Heart right ventricle (tissue), 16 donors: ENCODE measurements at regions not wholly inside any gene's neighbourhood (a gene's known extent, or its start where the extent isn't known, plus 50 kb on each side); places are given as distances from the start of the nearest gene placed in this dataset.
A peak's percentile ranks its signal among the peaks of the same experiment; 100 is the strongest.

Experiments used
- ATAC-seq, 8 donors: fragments of 200-7000 bp; cut with Tn5 transposase; one replicate each; pipeline ENCODE4 v1.9.1; 2020; ENCODE audit warnings: mild to moderate bottlenecking in 8 of 8, moderate library complexity in 8 of 8, moderate number of reproducible peaks in 1 of 8
- DNase-seq, 2 donors: peaks; one replicate each; pipeline ENCODE4 v3.0.0-alpha.2; 2020
- H3K27ac ChIP-seq, 10 donors: fragments of 200-600 bp; sonication (generic) in 2 of 10; one replicate each; pipeline versions ENCODE4 v1.5.0 to v1.8.0; 2020 to 2022; ENCODE audit warnings: mild to moderate bottlenecking in 3 of 10
- H3K27me3 ChIP-seq, 7 donors: fragments of 200-600 bp; one replicate each; pipeline ENCODE4 v1.8.0; 2021 to 2022; ENCODE audit warnings: mild to moderate bottlenecking in 2 of 7
- H3K36me3 ChIP-seq, 9 donors: fragments of 200-600 bp; sonication (generic) in 1 of 9; one replicate each; pipeline versions ENCODE4 v1.5.0 to v1.8.0; 2020 to 2022; ENCODE audit warnings: mild to moderate bottlenecking in 2 of 9
- H3K4me1 ChIP-seq, 9 donors: fragments of 200-600 bp; sonication (generic) in 1 of 9; one replicate each; pipeline versions ENCODE4 v1.5.0 to v1.8.0; 2020 to 2022; ENCODE audit warnings: mild to moderate bottlenecking in 4 of 9
- H3K4me3 ChIP-seq, 10 donors: fragments of 200-600 bp; sonication (generic) in 2 of 10; one replicate each; pipeline versions ENCODE4 v1.5.0 to v1.8.0; 2020 to 2022; ENCODE audit warnings: mild to moderate bottlenecking in 7 of 10, moderate library complexity in 2 of 10
- H3K9me3 ChIP-seq, 11 donors: fragments of 200-600 bp in 10 of 11; sonication (generic) in 2 of 11; one replicate each; pipeline versions ENCODE4 v1.5.0 to v1.8.0; 2013 to 2022; ENCODE audit warnings: mild to moderate bottlenecking in 2 of 11, control low read depth in 1 of 11, moderate library complexity in 1 of 11
- CTCF ChIP-seq, 9 donors: fragments of 200-600 bp; sonication (generic) in 2 of 9; IDR thresholded peaks; one replicate each; pipeline versions ENCODE4 v1.5.0 to v1.8.0; 2021 to 2022; ENCODE audit warnings: antibody characterized with exemption in 9 of 9, mild to moderate bottlenecking in 5 of 9, moderate library complexity in 1 of 9
- WGBS, 2 donors: extraction: QIAGEN DNeasy Blood & Tissue Kit; methylation state at CpG; one replicate each; pipeline ENCODE4 v1.1.7; 2013; ENCODE audit warnings: inconsistent platforms in 1 of 2; 5-methylcytosine and 5-hydroxymethylcytosine counted together
- intact Hi-C, 10 donors: fragments of 100-400 bp; cut with DNase I; formaldehyde crosslinking; loops; one replicate each; pipeline versions ENCODE4 v1.11.1 to v1.14.2; 2022
- donor health status: Arrhythmogenic right ventricular cardiomyopathy.
- donor health status: ischemic (EF 13 %, LVEDD 7.1; RV severe dilation, severe dysfunction).
- donor health status: healthy with polysubstance abuse.
- donor health status: DM: no; HTN: yes; CAD: no.
- donor health status: DM: no; HTN: no; CAD: no.
- donor health status: ischemic (EF 25% LVEDD 6.9; RV normal size, moderate dysfunction).
- donor health status: ischemic (EF 25% LVEDD 5.7; RV mildly dilated, moderate dysfunction).
- donor health status: healthy.
- donor health status: DM: yes; HTN: yes; CAD: no.
- donor health status: Ischemic cardiomyopathy.
- donor health status: ischemic (EF 35%, LVEDD 5.7; RV mildly dilated, moderate dysfunction).
- donor health status: nonischemic (EF 11% LVEDD 7.7; RV severe dilation, severe dysfunction).
- donor health status: DM: yes; HTN: yes; CAD: no.
- donor health status: PGD.
- donor health status: ischemic (EF 29% LVEDD 5.4; RV normal size, mild dysfunction).
- donor health status: nonischemic (EF 23%, LVEDD 6.1; RV moderate dilation, normal function).

GRCh38 chr4:123259676-123260646 is 136.6 kb upstream of the SPRY1 start:
- Histone ChIP-seq H3K4me3 (no peak overlapping the region), H3K4me1 (peaks cover 0 to 34% (median 21%) of the 10 kb centered on the region in 9 donors), H3K27me3 (no peaks in the 10 kb centered on the region), H3K9me3 (no peaks in the 10 kb centered on the region), H3K36me3 (peaks cover 0 to 6% (median 0%) of the 10 kb centered on the region in 9 donors), H3K27ac (peak overlapping the region in 8 of 10 donors; percentile 8 to 72 (median 58))
- no peak for DNase-seq
- WGBS, 2 donors: 31 to 33% methylated on average over 2 of the region's 2 CpGs
- intact Hi-C loops: loop anchor here in 1 of 10 donors (10.0 kb wide), 1 partner anchor 135 kb away; the partner anchor contains the start of gene SPRY1
- TF ChIP-seq CTCF (IDR thresholded peaks at IDR 0.05): no peak
- ATAC-seq: peak in 5 of 8 donors; percentile 25 to 78 (median 68)

GRCh38 chr4:123260653-123261052 is 135.9 kb upstream of the SPRY1 start:
- Histone ChIP-seq H3K9me3 (no peaks in the 10 kb centered on the region), H3K4me1 (peaks cover 0 to 34% (median 21%) of the 10 kb centered on the region in 9 donors), H3K4me3 (no peak overlapping the region), H3K27ac (peak overlapping the region in 7 of 10 donors; percentile 8 to 72 (median 59)), H3K27me3 (no peaks in the 10 kb centered on the region), H3K36me3 (peaks cover 0 to 6% (median 0%) of the 10 kb centered on the region in 9 donors)
- WGBS, 2 donors: 89 to 91% methylated on average over 5 of the region's 5 CpGs
- DNase-seq (no peak), ATAC-seq (peak in 4 of 8 donors; percentile 29 to 61 (median 57))
- no peak for TF ChIP-seq CTCF (IDR thresholded peaks at IDR 0.05)
- intact Hi-C loops: no loop called here

GRCh38 chr4:123262080-123262479 is 134.5 kb upstream of the SPRY1 start:
- H3K4me1 ChIP-seq: peaks cover 0 to 34% (median 21%) of the 10 kb centered on the region in 9 donors
- no peaks in the 10 kb centered on the region for H3K27me3 ChIP-seq
- TF ChIP-seq CTCF (IDR thresholded peaks at IDR 0.05): no peak
- H3K9me3 ChIP-seq: no peaks in the 10 kb centered on the region
- 94 to 95% methylated on average over 3 of the region's 3 CpGs for WGBS, 2 donors
- intact Hi-C loops: no loop called here
- H3K36me3 ChIP-seq: no peaks in the 10 kb centered on the region
- DNase-seq (no peak), ATAC-seq (no peak)
- no peak overlapping the region for H3K4me3 ChIP-seq
- H3K27ac ChIP-seq: no peak overlapping the region

- DNase-seq (no peak), ATAC-seq (no peak)
- no peak for TF ChIP-seq CTCF (IDR thresholded peaks at IDR 0.05)
- no peak overlapping the region for H3K27ac ChIP-seq
- no peaks in the 10 kb centered on the region for H3K36me3 ChIP-seq
- peaks cover 0 to 16% (median 4%) of the 10 kb centered on the region in 9 donors for H3K4me1 ChIP-seq
- H3K4me3 ChIP-seq: no peak overlapping the region
- intact Hi-C loops: no loop called here
- no peaks in the 10 kb centered on the region for H3K9me3 ChIP-seq
- WGBS, 2 donors: 86 to 91% methylated on average over 1 of the region's 1 CpG
- no peaks in the 10 kb centered on the region for H3K27me3 ChIP-seq
These were observed 131.2 kb upstream of the SPRY1 start for GRCh38 chr4:123265443-123265842.
